ENCODE measurements at regions not wholly inside any gene's neighbourhood (a gene's known extent, or its start where the extent isn't known, plus 50 kb on each side); places are given as distances from the start of the nearest gene placed in this dataset.

DNA sequence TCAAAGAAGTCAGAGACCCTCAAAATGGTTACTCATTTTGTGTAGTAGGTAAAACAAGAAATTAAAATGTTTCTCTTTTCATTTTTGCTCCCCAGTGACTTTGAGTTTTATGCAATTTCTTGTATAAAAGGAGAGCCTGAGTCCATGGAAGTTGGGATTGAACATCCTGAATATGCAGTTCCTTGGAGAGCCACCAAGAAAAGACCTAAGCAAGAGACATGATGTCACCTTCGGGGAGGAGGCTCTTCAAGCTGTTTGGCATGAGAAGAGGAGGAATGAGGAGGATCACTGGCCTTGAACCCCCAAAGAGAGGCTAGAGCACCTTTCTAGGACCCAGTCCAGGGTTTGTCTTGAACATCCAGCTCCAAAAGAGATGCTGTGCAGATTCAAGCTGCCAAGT is 62.3 kb upstream of the CALM2 start:
- TF ChIP-seq GLIS3 (CRISPR knock-in tag; IDR thresholded peaks at IDR 0.05) = no peak
- TF ChIP-seq PATZ1 (CRISPR knock-in tag; IDR thresholded peaks at IDR 0.05; ENCODE audit: borderline replicate concordance) = no peak
- TF ChIP-seq ARNTL (CRISPR knock-in tag; IDR thresholded peaks at IDR 0.05; ENCODE audit: borderline replicate concordance, low read depth) = no peak
- TF ChIP-seq RARB (CRISPR knock-in tag; IDR thresholded peaks at IDR 0.05) = no peak
- no peak for TF ChIP-seq ISL1 (CRISPR knock-in tag; IDR thresholded peaks at IDR 0.05)
- TF ChIP-seq ZNF565 (CRISPR knock-in tag; conservative IDR thresholded peaks at IDR 0.05; ENCODE audit: low read depth) = no peak
- TF ChIP-seq, protein P1, sequence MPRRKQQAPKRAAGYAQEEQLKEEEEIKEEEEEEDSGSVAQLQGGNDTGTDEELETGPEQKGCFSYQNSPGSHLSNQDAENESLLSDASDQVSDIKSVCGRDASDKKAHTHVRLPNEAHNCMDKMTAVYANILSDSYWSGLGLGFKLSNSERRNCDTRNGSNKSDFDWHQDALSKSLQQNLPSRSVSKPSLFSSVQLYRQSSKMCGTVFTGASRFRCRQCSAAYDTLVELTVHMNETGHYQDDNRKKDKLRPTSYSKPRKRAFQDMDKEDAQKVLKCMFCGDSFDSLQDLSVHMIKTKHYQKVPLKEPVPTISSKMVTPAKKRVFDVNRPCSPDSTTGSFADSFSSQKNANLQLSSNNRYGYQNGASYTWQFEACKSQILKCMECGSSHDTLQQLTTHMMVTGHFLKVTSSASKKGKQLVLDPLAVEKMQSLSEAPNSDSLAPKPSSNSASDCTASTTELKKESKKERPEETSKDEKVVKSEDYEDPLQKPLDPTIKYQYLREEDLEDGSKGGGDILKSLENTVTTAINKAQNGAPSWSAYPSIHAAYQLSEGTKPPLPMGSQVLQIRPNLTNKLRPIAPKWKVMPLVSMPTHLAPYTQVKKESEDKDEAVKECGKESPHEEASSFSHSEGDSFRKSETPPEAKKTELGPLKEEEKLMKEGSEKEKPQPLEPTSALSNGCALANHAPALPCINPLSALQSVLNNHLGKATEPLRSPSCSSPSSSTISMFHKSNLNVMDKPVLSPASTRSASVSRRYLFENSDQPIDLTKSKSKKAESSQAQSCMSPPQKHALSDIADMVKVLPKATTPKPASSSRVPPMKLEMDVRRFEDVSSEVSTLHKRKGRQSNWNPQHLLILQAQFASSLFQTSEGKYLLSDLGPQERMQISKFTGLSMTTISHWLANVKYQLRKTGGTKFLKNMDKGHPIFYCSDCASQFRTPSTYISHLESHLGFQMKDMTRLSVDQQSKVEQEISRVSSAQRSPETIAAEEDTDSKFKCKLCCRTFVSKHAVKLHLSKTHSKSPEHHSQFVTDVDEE (CRISPR knock-in tag; IDR thresholded peaks at IDR 0.05) = no peak
